Psoas muscle (tissue), 7 donors: ENCODE measurements at regions not wholly inside any gene's neighbourhood (a gene's known extent, or its start where the extent isn't known, plus 50 kb on each side); places are given as distances from the start of the nearest gene placed in this dataset.
"Not testable (repeated sequence)": the region's sequence is repeated elsewhere in the genome, so short reads cannot be mapped to it uniquely, and the experiment has no call there.

ENCODE experiments used
- ATAC-seq, 4 donors: fragments of 200-7000 bp; cut with Tn5 transposase; one replicate each; pipeline ENCODE4 v1.9.1; 2020; ENCODE audit warnings: moderate library complexity in 3 of 4, mild to moderate bottlenecking in 2 of 4
- DNase-seq, 2 donors: peaks; one replicate each; pipeline ENCODE4 v3.0.0-alpha.2; 2020
- H3K27ac ChIP-seq: fragments of 200-600 bp; one replicate; pipeline ENCODE4 v1.8.0; 2022
- H3K27me3 ChIP-seq, 3 donors: fragments of 200-600 bp in 1 of 3; one replicate each; pipeline versions ENCODE4 v1.6.1 to v1.8.0; 2013 to 2022; ENCODE audit warnings: low read length in 2 of 3, mild to moderate bottlenecking in 2 of 3, moderate library complexity in 1 of 3; ENCODE audit not compliant: insufficient read depth in 3 of 3
- H3K36me3 ChIP-seq, 2 donors: fragments of 200-600 bp in 1 of 2; one replicate each; pipeline versions ENCODE4 v1.6.1 to v1.8.0; 2013 to 2022; ENCODE audit warnings: low read depth in 1 of 2, mild to moderate bottlenecking in 1 of 2, moderate library complexity in 1 of 2; ENCODE audit not compliant: insufficient read depth in 1 of 2
- H3K4me1 ChIP-seq: fragments of 200-600 bp; one replicate; pipeline ENCODE4 v1.8.0; 2022
- H3K4me3 ChIP-seq: fragments of 200-600 bp; one replicate; pipeline ENCODE4 v1.8.0; 2022; ENCODE audit warnings: mild to moderate bottlenecking
- H3K9me3 ChIP-seq: fragments of 200-600 bp; one replicate; pipeline ENCODE4 v1.8.0; 2022
- WGBS, 3 donors: extraction: QIAGEN DNeasy Blood & Tissue Kit; methylation state at CpG; one replicate each; pipeline versions ENCODE4 v1.1.6 to v1.1.7; 2013; 5-methylcytosine and 5-hydroxymethylcytosine counted together
- intact Hi-C, 2 donors: fragments of 100-400 bp; cut with DNase I; formaldehyde crosslinking; loops; one replicate each; pipeline versions ENCODE4 v1.11.0 to v1.14.2; 2022
- TF ChIP-seq, protein P1 (sequence below): fragments of 200-600 bp; IDR thresholded peaks from one replicate; pipeline ENCODE4 v1.8.0; 2022; ENCODE audit warnings: antibody characterized with exemption
- donor health status: healthy with polysubstance abuse.
- donor health status: DM: no; HTN: no; CAD: no; lungs with moderate emphysema.
- donor health status: Bipolar disorder and iron deficiency.
- donor health status: healthy.
- donor health status: DM: yes; HTN: yes; CAD: no.
- donor health status: DM: no; HTN: no; CAD: no.
- donor health status: DM: yes; HTN: yes; CAD: no.

DNA sequence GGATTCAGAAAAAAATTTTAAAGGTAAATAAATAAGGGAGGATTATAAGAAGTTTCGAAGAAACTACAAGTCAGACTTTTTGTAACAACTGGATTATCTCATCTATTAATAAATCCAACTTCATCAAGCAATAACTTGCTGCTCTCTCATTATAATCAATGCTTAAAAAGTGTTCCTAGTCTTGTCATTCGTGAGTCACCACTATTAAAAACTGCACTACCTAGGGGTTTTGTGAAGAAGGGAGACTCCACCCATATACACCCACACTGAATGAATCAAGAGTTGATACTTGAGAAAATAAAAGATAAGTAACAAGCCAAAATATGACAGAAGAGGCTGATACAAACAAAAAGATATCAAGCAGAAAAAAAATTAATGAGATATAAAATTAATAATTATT is 360.5 kb downstream of the ZNF674 start:
- no peak for DNase-seq
- H3K36me3 ChIP-seq: no peaks in the 10 kb centered on the region
- no peaks in the 10 kb centered on the region for H3K9me3 ChIP-seq
- intact Hi-C loops: no loop called here
- no peak for ATAC-seq
- H3K4me3 ChIP-seq: no peak overlapping the region
- peaks cover 0 to 8% (median 0%) of the 10 kb centered on the region in 3 donors for H3K27me3 ChIP-seq
- no peaks in the 10 kb centered on the region for H3K4me1 ChIP-seq
- TF ChIP-seq, protein P1, sequence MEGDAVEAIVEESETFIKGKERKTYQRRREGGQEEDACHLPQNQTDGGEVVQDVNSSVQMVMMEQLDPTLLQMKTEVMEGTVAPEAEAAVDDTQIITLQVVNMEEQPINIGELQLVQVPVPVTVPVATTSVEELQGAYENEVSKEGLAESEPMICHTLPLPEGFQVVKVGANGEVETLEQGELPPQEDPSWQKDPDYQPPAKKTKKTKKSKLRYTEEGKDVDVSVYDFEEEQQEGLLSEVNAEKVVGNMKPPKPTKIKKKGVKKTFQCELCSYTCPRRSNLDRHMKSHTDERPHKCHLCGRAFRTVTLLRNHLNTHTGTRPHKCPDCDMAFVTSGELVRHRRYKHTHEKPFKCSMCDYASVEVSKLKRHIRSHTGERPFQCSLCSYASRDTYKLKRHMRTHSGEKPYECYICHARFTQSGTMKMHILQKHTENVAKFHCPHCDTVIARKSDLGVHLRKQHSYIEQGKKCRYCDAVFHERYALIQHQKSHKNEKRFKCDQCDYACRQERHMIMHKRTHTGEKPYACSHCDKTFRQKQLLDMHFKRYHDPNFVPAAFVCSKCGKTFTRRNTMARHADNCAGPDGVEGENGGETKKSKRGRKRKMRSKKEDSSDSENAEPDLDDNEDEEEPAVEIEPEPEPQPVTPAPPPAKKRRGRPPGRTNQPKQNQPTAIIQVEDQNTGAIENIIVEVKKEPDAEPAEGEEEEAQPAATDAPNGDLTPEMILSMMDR: no peak
- no peak overlapping the region for H3K27ac ChIP-seq
- 53 to 85% (median 69%) methylated on average over 2 of the region's 2 CpGs for WGBS, 3 donors

DNA sequence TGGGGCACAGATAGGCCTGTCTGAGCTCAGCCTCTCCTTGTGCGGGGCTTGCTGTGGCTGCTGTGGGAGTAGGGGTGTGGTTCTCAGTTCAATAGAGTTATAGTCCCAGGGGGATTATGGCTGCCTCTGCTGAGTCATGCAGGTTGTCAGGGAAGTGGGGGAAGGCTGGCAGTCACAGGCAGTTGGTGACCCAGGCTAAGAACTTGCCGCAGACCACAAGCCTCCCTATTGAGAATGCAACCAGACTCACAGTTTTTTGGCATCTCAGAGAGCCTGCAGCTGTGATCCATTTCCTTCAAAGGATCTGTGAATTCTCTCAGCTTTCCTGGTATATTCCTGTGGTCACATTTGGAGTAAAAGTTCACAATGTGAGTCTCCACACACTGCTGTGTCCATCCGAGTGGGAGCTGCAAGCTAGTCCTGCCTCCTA is 364.9 kb downstream of the ZNF674 start:
- Histone ChIP-seq H3K4me1 (no peaks in the 10 kb centered on the region), H3K9me3 (no peaks in the 10 kb centered on the region), H3K36me3 (no peaks in the 10 kb centered on the region), H3K27me3 (peaks cover 0 to 3% (median 0%) of the 10 kb centered on the region in 3 donors), H3K4me3 (no peak overlapping the region), H3K27ac (no peak overlapping the region)
- intact Hi-C loops: no loop called here
- no peak for DNase-seq
- TF ChIP-seq, protein P1: no peak
- WGBS, 3 donors: 26 to 67% (median 54%) methylated on average over 3 of the region's 3 CpGs
- ATAC-seq: no peak

DNA sequence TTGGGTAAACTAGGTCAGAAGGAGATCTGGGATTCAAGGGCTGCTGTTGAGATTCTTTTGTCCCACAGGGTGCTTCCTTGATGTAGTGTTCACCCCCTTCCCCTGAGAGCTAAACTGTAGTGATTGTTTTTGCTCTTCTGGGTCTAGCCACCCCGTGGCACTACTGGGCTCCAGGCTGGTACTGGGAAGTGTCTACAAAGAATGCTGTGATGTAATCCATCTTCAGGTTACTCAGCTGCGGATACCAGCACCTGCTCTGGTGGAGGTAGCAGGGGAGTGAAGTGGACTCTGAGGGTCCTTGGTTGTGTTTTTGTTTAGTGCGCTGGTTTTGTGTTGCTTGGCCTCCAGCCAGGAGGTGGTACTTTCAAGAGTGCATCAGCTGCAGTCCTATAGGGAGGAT is 365.5 kb downstream of the ZNF674 start:
- no peak for DNase-seq
- peaks cover 0 to 3% (median 0%) of the 10 kb centered on the region in 3 donors for H3K27me3 ChIP-seq
- no peaks in the 10 kb centered on the region for H3K4me1 ChIP-seq
- peaks cover 3% of the 10 kb centered on the region for H3K9me3 ChIP-seq
- TF ChIP-seq, protein P1: no peak
- 61 to 81% (median 63%) methylated on average over 3 of the region's 3 CpGs for WGBS, 3 donors
- H3K4me3 ChIP-seq: no peak overlapping the region
- intact Hi-C loops: no loop called here
- ATAC-seq: no peak
- no peak overlapping the region for H3K27ac ChIP-seq
- no peaks in the 10 kb centered on the region for H3K36me3 ChIP-seq

DNA sequence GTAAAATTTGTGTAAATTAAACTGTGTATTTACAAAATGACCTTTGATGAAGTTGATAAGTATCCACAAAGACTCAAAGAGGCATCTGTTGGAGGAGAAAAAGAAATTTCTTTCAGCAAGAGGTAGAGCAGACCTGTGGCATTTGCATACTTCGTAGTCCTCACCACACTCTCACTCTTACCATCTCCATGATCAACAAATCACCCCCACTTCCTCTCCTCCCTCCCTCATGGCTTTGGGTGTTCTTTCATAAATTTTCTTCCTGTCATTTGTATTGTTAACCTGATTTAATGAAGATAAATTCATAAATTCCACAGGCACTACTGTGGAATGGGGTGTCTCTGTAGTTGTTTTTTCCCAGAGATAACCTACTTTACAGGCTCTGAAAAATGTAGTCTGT is 366.5 kb downstream of the ZNF674 start:
- Histone ChIP-seq H3K36me3 (no peaks in the 10 kb centered on the region), H3K4me1 (no peaks in the 10 kb centered on the region), H3K27ac (no peak overlapping the region), H3K4me3 (no peak overlapping the region), H3K9me3 (peaks cover 8% of the 10 kb centered on the region), H3K27me3 (peaks cover 0 to 3% (median 0%) of the 10 kb centered on the region in 3 donors)
- intact Hi-C loops: no loop called here
- TF ChIP-seq, protein P1: no peak
- ATAC-seq: no peak
- no peak for DNase-seq
- WGBS, 3 donors: 62 to 83% (median 80%) methylated on average over 1 of the region's 1 CpG

DNA sequence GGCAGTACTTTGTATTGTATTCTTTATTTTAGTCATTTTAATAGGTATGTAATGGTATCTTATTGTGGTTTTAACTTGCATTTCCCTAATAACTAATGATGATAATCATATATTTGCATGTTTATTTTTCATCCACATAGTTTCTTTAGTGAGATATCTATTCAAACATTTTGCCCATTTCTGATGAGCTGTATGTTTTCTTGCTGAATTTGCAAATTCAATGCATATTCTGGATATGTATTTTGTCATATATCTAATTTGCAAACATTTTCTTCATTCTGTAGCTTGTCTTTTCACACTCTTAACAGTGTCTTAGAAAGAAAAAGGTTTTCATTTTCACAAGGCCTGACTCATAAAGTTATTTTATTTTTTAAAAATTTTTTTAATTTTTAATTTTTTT is 372.1 kb downstream of the ZNF674 start:
- Histone ChIP-seq H3K4me1 (no peaks in the 10 kb centered on the region), H3K4me3 (no peak overlapping the region), H3K27ac (no peak overlapping the region), H3K27me3 (no peaks in the 10 kb centered on the region), H3K9me3 (peaks cover 8% of the 10 kb centered on the region), H3K36me3 (no peaks in the 10 kb centered on the region)
- ATAC-seq (no peak), DNase-seq (no peak)
- intact Hi-C loops: no loop called here
- TF ChIP-seq, protein P1: no peak

DNA sequence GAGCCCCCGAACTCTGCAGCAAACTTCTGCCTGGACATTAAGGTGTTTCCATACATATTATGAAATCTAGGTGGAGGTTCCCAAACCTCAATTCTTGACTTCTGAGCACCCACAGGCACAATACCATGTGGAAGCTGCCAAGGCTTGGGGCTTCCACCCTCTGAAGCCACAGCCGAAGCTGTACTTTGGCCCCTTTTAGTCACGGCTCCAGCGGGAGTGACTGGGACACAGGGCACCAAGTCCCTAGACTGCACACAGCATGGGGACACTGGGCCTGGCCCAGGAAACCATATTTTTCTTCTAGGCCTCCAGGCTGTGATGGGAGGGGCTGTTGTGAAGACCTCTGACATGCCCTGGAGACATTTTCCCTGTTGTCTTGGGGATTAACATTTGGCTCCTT is 373.8 kb downstream of the ZNF674 start:
- intact Hi-C loops, H3K4me3 ChIP-seq, H3K4me1 ChIP-seq, H3K36me3 ChIP-seq, H3K27ac ChIP-seq, DNase-seq, H3K27me3 ChIP-seq, H3K9me3 ChIP-seq, ATAC-seq: not testable (repeated sequence)
- 83 to 88% (median 85%) methylated on average over 4 of the region's 4 CpGs for WGBS, 3 donors
